ENCODE measurements at regions not wholly inside any gene's neighbourhood (a gene's known extent, or its start where the extent isn't known, plus 50 kb on each side); places are given as distances from the start of the nearest gene placed in this dataset.

- no peaks in the 10 kb centered on the region for H3K4me1 ChIP-seq (ENCODE audit: control insufficient read depth, insufficient read depth, low read length)
- TF ChIP-seq CTCF (IDR thresholded peaks at IDR 0.05), result no peak
- Mint-ChIP-seq H3K4me3 (no peak overlapping the region), H3K9me3 (no peaks in the 10 kb centered on the region), H3K4me1 (peaks cover 5 to 9% of the 10 kb centered on the region in 2 donors), H3K27me3 (ENCODE audit: low read depth in 2 of 2) (peaks cover 0 to 2% of the 10 kb centered on the region in 2 donors), H3K27ac (no peak overlapping the region), H3K36me3 (no peaks in the 10 kb centered on the region)
- no peaks in the 10 kb centered on the region for H3K9me3 ChIP-seq (ENCODE audit: control insufficient read depth, insufficient read depth, low read length)
- no peaks in the 10 kb centered on the region for H3K36me3 ChIP-seq (ENCODE audit: control insufficient read depth, insufficient read depth, low read length)
- H3K27ac ChIP-seq (ENCODE audit: low read length), result no peak overlapping the region
- H3K27me3 ChIP-seq (ENCODE audit: control insufficient read depth, insufficient read depth, low read length), result no peaks in the 10 kb centered on the region
- H3K4me3 ChIP-seq (ENCODE audit: low read length), result no peak overlapping the region
- intact Hi-C loops (cut with micrococcal nuclease), result no loop called here
- DNase-seq (no peak), ATAC-seq (peak in 2 of 3 donors; percentile 38 to 53)
- WGBS (ENCODE audit: insufficient coverage), result 51% methylated on average over 6 of the region's 6 CpGs
Measured at GRCh38 chr6:105785066-105785811, 300.9 kb upstream of the PRDM1 start.

- no peaks in the 10 kb centered on the region for H3K36me3 ChIP-seq (ENCODE audit: control insufficient read depth, insufficient read depth, low read length)
- no peak for TF ChIP-seq CTCF (IDR thresholded peaks at IDR 0.05)
- Mint-ChIP-seq H3K4me3 (no peak overlapping the region), H3K9me3 (no peaks in the 10 kb centered on the region), H3K4me1 (peaks cover 5 to 9% of the 10 kb centered on the region in 2 donors), H3K27me3 (ENCODE audit: low read depth in 2 of 2) (peaks cover 0 to 2% of the 10 kb centered on the region in 2 donors), H3K36me3 (no peaks in the 10 kb centered on the region), H3K27ac (no peak overlapping the region)
- no peak overlapping the region for H3K27ac ChIP-seq (ENCODE audit: low read length)
- intact Hi-C loops (cut with micrococcal nuclease), result no loop called here
- WGBS (ENCODE audit: insufficient coverage), result 86% methylated on average over 2 of the region's 2 CpGs
- no peak overlapping the region for H3K4me3 ChIP-seq (ENCODE audit: low read length)
- no peaks in the 10 kb centered on the region for H3K9me3 ChIP-seq (ENCODE audit: control insufficient read depth, insufficient read depth, low read length)
- ATAC-seq (no peak), DNase-seq (no peak)
- no peaks in the 10 kb centered on the region for H3K27me3 ChIP-seq (ENCODE audit: control insufficient read depth, insufficient read depth, low read length)
- H3K4me1 ChIP-seq (ENCODE audit: control insufficient read depth, insufficient read depth, low read length), result no peaks in the 10 kb centered on the region
Measured at GRCh38 chr6:105784179-105784578, 302.0 kb upstream of the PRDM1 start.

- peaks cover 5 to 9% of the 10 kb centered on the region in 2 donors for H3K4me1 Mint-ChIP-seq
- peaks cover 0 to 2% of the 10 kb centered on the region in 2 donors for H3K27me3 Mint-ChIP-seq (ENCODE audit: low read depth in 2 of 2)
- DNase-seq (no peak), ATAC-seq (no peak)
- no peaks in the 10 kb centered on the region for H3K9me3 Mint-ChIP-seq
- Histone ChIP-seq H3K27ac (ENCODE audit: low read length) (no peak overlapping the region), H3K9me3 (ENCODE audit: control insufficient read depth, insufficient read depth, low read length) (no peaks in the 10 kb centered on the region), H3K27me3 (ENCODE audit: control insufficient read depth, insufficient read depth, low read length) (no peaks in the 10 kb centered on the region), H3K36me3 (ENCODE audit: control insufficient read depth, insufficient read depth, low read length) (no peaks in the 10 kb centered on the region), H3K4me1 (ENCODE audit: control insufficient read depth, insufficient read depth, low read length) (no peaks in the 10 kb centered on the region), H3K4me3 (ENCODE audit: low read length) (no peak overlapping the region)
- no peak overlapping the region for H3K4me3 Mint-ChIP-seq
- TF ChIP-seq CTCF (IDR thresholded peaks at IDR 0.05), result no peak
- H3K36me3 Mint-ChIP-seq, result no peaks in the 10 kb centered on the region
- no peak overlapping the region for H3K27ac Mint-ChIP-seq
- intact Hi-C loops (cut with micrococcal nuclease), result no loop called here
- 75% methylated on average over 7 of the region's 8 CpGs for WGBS (ENCODE audit: insufficient coverage)
Measured at GRCh38 chr6:105783333-105783935, 302.7 kb upstream of the PRDM1 start.

All from natural killer cell (primary cell).